ENCODE measurements at regions not wholly inside any gene's neighbourhood (a gene's known extent, or its start where the extent isn't known, plus 50 kb on each side); places are given as distances from the start of the nearest gene placed in this dataset.

DNA sequence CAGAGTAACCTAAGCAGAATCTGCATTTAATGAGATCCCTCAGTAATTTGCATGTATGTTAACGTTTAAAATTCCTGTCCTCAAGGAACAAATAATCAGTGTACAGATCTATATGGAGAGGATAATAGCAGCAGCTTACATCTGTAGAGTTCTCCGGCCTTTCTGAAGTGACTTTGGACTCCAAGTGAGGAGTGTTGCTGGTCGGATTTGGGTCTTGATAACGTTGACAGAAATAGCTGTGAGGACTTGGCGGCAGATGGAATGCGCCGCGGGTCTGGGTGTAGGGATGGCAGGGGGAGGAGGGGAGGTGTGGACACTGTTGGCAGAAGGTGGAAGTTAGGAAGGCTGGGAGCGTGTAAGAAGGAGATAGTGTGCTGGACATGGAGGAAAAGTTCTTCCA lies 170.9 kb upstream of the GATA6 start:
- H3K27ac ChIP-seq (ENCODE audit: low read length): no peak overlapping the region
- peaks cover 5% of the 10 kb centered on the region; the same call in 1 of the 2 replicates for H3K4me1 ChIP-seq (ENCODE audit: insufficient read depth, low read length)
- H3K36me3 ChIP-seq (ENCODE audit: insufficient read depth, low read depth, low read length): no peaks in the 10 kb centered on the region
- no peaks in the 10 kb centered on the region for H3K9me3 ChIP-seq (ENCODE audit: insufficient read depth, low read depth, low read length)
- no peak overlapping the region for H3K4me3 ChIP-seq (ENCODE audit: low read length)
- no peak overlapping the region for H3K9ac ChIP-seq (ENCODE audit: low read depth, low read length)
- H3K27me3 ChIP-seq (ENCODE audit: insufficient read depth, low read length): peaks cover 3% of the 10 kb centered on the region

DNA sequence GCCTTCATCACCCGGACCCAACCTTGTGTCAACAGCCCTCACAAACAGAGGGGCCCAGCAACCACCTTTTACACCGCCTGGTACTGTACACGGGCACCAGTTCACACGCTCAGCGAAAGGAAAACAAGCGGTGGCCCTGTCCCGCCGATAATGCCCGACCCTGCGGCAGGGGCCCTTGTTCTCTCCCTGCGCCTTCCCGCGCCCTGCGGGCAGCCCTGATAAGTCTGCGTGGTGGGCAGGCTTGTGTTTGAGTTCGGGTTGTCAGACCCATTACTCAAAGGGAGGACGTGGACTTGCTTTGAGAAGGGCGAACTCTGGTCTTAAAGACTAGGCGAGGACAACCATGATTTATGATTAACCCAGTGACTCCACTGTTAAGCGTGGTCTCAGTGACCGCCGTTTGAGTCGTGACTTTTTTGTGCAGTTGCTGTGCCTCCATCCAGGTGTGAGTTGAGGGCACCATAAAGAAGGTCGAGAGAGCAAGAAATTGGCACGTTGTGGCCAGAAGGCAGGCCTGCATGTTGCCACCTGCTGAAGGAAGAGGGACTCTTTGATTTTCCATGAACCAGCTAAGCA lies 167.4 kb upstream of the GATA6 start:
- no peak overlapping the region for H3K4me3 ChIP-seq (ENCODE audit: low read length)
- H3K36me3 ChIP-seq (ENCODE audit: insufficient read depth, low read depth, low read length): no peaks in the 10 kb centered on the region
- no peaks in the 10 kb centered on the region for H3K4me1 ChIP-seq (ENCODE audit: insufficient read depth, low read length)
- no peaks in the 10 kb centered on the region for H3K9me3 ChIP-seq (ENCODE audit: insufficient read depth, low read depth, low read length)
- H3K27me3 ChIP-seq (ENCODE audit: insufficient read depth, low read length): no peaks in the 10 kb centered on the region
- no peak overlapping the region for H3K9ac ChIP-seq (ENCODE audit: low read depth, low read length)
- no peak overlapping the region for H3K27ac ChIP-seq (ENCODE audit: low read length)

GRCh38 chr18:22005191-22005841 lies 164.1 kb upstream of the GATA6 start:
- no peak overlapping the region for H3K27ac ChIP-seq (ENCODE audit: low read length)
- no peaks in the 10 kb centered on the region for H3K4me1 ChIP-seq (ENCODE audit: insufficient read depth, low read length)
- no peaks in the 10 kb centered on the region for H3K36me3 ChIP-seq (ENCODE audit: insufficient read depth, low read depth, low read length)
- no peak overlapping the region for H3K4me3 ChIP-seq (ENCODE audit: low read length)
- no peaks in the 10 kb centered on the region for H3K9me3 ChIP-seq (ENCODE audit: insufficient read depth, low read depth, low read length)
- no peaks in the 10 kb centered on the region for H3K27me3 ChIP-seq (ENCODE audit: insufficient read depth, low read length)
- H3K9ac ChIP-seq (ENCODE audit: low read depth, low read length): no peak overlapping the region

DNA sequence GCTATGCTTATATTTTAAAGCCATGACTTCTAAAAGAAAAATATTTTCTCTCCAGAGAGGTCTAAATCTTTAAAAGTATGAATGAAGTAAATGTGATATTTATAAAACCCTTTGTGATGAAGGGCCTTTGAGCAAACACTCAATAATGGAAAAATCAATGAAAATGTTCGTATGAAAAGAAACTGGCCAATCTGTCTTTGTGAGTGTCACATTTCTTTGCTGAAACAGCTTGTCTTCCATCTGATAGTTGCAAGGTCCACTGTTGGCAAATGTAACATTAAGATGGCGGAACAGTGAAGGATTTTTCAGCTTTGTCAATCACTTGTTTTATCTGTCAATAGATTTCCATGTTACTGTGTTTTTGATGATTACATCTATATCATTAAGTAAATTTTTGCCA lies 162.9 kb upstream of the GATA6 start:
- Histone ChIP-seq H3K27me3 (ENCODE audit: insufficient read depth, low read length) (no peaks in the 10 kb centered on the region), H3K36me3 (ENCODE audit: insufficient read depth, low read depth, low read length) (no peaks in the 10 kb centered on the region), H3K27ac (ENCODE audit: low read length) (no peak overlapping the region), H3K9me3 (ENCODE audit: insufficient read depth, low read depth, low read length) (no peaks in the 10 kb centered on the region), H3K9ac (ENCODE audit: low read depth, low read length) (no peak overlapping the region), H3K4me1 (ENCODE audit: insufficient read depth, low read length) (no peaks in the 10 kb centered on the region), H3K4me3 (ENCODE audit: low read length) (no peak overlapping the region)

- Histone ChIP-seq H3K9ac (ENCODE audit: low read depth, low read length) (no peak overlapping the region), H3K9me3 (ENCODE audit: insufficient read depth, low read depth, low read length) (no peaks in the 10 kb centered on the region; the same call in 1 of the 2 replicates), H3K4me3 (ENCODE audit: low read length) (no peak overlapping the region), H3K36me3 (ENCODE audit: insufficient read depth, low read depth, low read length) (no peaks in the 10 kb centered on the region), H3K4me1 (ENCODE audit: insufficient read depth, low read length) (no peaks in the 10 kb centered on the region), H3K27me3 (ENCODE audit: insufficient read depth, low read length) (no peaks in the 10 kb centered on the region), H3K27ac (ENCODE audit: low read length) (no peak overlapping the region)
Observed at GRCh38 chr18:22009242-22009641, 160.1 kb upstream of the GATA6 start.

- no peaks in the 10 kb centered on the region for H3K36me3 ChIP-seq (ENCODE audit: insufficient read depth, low read depth, low read length)
- no peaks in the 10 kb centered on the region for H3K27me3 ChIP-seq (ENCODE audit: insufficient read depth, low read length)
- H3K9me3 ChIP-seq (ENCODE audit: insufficient read depth, low read depth, low read length): no peaks in the 10 kb centered on the region; the same call in 1 of the 2 replicates
- no peak overlapping the region for H3K4me3 ChIP-seq (ENCODE audit: low read length)
- H3K9ac ChIP-seq (ENCODE audit: low read depth, low read length): no peak overlapping the region
- no peaks in the 10 kb centered on the region for H3K4me1 ChIP-seq (ENCODE audit: insufficient read depth, low read length)
- H3K27ac ChIP-seq (ENCODE audit: low read length): no peak overlapping the region
Observed at GRCh38 chr18:22013993-22014392, 155.4 kb upstream of the GATA6 start.

DNA sequence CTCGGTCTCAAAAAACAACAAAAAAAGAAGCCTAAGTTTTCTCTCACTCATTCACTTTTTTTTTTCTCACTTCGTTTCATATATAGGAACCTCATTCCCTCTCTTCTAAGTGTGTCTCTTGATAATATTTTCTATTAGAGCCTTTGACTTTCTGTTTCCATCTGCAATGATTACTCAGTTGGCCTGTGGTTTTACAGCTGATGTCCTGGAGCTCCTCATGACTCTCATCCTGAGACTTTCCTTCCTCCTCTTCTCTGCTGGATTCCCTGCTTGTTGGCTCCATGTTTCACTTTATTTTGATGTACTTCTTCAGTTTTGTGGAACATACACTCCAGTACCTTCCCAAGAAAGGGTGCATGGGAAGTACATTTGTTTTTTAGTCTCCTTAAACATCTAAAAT lies 154.2 kb upstream of the GATA6 start:
- Histone ChIP-seq H3K27ac (ENCODE audit: low read length) (no peak overlapping the region), H3K27me3 (ENCODE audit: insufficient read depth, low read length) (no peaks in the 10 kb centered on the region), H3K4me3 (ENCODE audit: low read length) (no peak overlapping the region), H3K36me3 (ENCODE audit: insufficient read depth, low read depth, low read length) (no peaks in the 10 kb centered on the region), H3K9ac (ENCODE audit: low read depth, low read length) (no peak overlapping the region), H3K9me3 (ENCODE audit: insufficient read depth, low read depth, low read length) (no peaks in the 10 kb centered on the region; the same call in 1 of the 2 replicates), H3K4me1 (ENCODE audit: insufficient read depth, low read length) (no peaks in the 10 kb centered on the region)

- no peak overlapping the region for H3K9ac ChIP-seq (ENCODE audit: low read depth, low read length)
- H3K36me3 ChIP-seq (ENCODE audit: insufficient read depth, low read depth, low read length): no peaks in the 10 kb centered on the region
- H3K4me3 ChIP-seq (ENCODE audit: low read length): no peak overlapping the region
- no peaks in the 10 kb centered on the region for H3K27me3 ChIP-seq (ENCODE audit: insufficient read depth, low read length)
- no peaks in the 10 kb centered on the region; the same call in 1 of the 2 replicates for H3K9me3 ChIP-seq (ENCODE audit: insufficient read depth, low read depth, low read length)
- H3K27ac ChIP-seq (ENCODE audit: low read length): no peak overlapping the region
- no peaks in the 10 kb centered on the region for H3K4me1 ChIP-seq (ENCODE audit: insufficient read depth, low read length)
Observed at GRCh38 chr18:22018366-22018765, 151.0 kb upstream of the GATA6 start.

GRCh38 chr18:22019193-22019592 lies 150.2 kb upstream of the GATA6 start:
- Histone ChIP-seq H3K27me3 (ENCODE audit: insufficient read depth, low read length) (no peaks in the 10 kb centered on the region), H3K27ac (ENCODE audit: low read length) (no peak overlapping the region), H3K9ac (ENCODE audit: low read depth, low read length) (no peak overlapping the region), H3K36me3 (ENCODE audit: insufficient read depth, low read depth, low read length) (no peaks in the 10 kb centered on the region), H3K9me3 (ENCODE audit: insufficient read depth, low read depth, low read length) (no peaks in the 10 kb centered on the region), H3K4me3 (ENCODE audit: low read length) (no peak overlapping the region), H3K4me1 (ENCODE audit: insufficient read depth, low read length) (no peaks in the 10 kb centered on the region)

DNA sequence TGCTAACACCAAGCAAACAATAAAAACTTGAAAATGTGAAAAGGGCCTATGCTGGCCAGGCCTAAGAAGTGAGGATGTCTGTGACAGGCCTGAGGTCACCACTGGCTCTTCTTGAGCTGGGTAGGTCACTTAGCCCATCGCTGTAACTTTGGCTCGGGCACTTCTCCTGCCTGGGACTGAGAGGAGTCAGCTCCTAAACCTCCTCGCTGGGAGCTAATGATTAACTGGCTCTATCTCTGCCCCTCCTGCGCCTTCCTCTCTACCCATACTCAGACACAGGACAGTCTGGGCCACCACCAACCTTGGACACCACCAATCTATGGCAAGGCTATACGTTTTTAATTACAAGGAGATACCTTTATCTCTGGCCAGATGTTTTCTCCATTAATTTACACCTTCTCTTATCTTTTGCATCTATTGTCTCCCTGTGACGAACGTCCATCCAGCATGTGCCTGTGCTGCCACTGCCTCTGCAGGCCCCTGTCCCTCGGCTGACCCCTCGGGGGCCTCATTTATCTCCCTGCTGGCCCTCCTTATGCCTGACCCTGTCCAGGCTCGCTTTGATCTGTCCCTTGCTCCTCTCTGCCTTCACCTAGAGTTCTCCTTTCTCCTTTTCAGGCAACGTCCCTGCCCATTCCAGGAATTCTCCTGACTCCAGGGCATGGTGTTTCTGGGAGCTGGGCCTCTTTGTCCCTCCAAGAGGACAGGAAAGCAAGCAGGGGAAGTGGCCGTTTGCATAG lies 149.1 kb upstream of the GATA6 start:
- H3K27me3 ChIP-seq (ENCODE audit: insufficient read depth, low read length): no peaks in the 10 kb centered on the region
- no peak overlapping the region for H3K27ac ChIP-seq (ENCODE audit: low read length)
- H3K9me3 ChIP-seq (ENCODE audit: insufficient read depth, low read depth, low read length): no peaks in the 10 kb centered on the region
- no peak overlapping the region for H3K4me3 ChIP-seq (ENCODE audit: low read length)
- H3K4me1 ChIP-seq (ENCODE audit: insufficient read depth, low read length): no peaks in the 10 kb centered on the region
- no peaks in the 10 kb centered on the region for H3K36me3 ChIP-seq (ENCODE audit: insufficient read depth, low read depth, low read length)
- no peak overlapping the region for H3K9ac ChIP-seq (ENCODE audit: low read depth, low read length)

- Histone ChIP-seq H3K4me1 (ENCODE audit: insufficient read depth, low read length) (no peaks in the 10 kb centered on the region), H3K4me3 (ENCODE audit: low read length) (no peak overlapping the region), H3K9me3 (ENCODE audit: insufficient read depth, low read depth, low read length) (no peaks in the 10 kb centered on the region), H3K27ac (ENCODE audit: low read length) (no peak overlapping the region), H3K9ac (ENCODE audit: low read depth, low read length) (no peak overlapping the region), H3K36me3 (ENCODE audit: insufficient read depth, low read depth, low read length) (no peaks in the 10 kb centered on the region), H3K27me3 (ENCODE audit: insufficient read depth, low read length) (no peaks in the 10 kb centered on the region)
Observed at GRCh38 chr18:22020867-22021370, 148.5 kb upstream of the GATA6 start.

GRCh38 chr18:22021701-22022100 lies 147.7 kb upstream of the GATA6 start:
- Histone ChIP-seq H3K4me1 (ENCODE audit: insufficient read depth, low read length) (no peaks in the 10 kb centered on the region), H3K36me3 (ENCODE audit: insufficient read depth, low read depth, low read length) (no peaks in the 10 kb centered on the region), H3K4me3 (ENCODE audit: low read length) (no peak overlapping the region), H3K27me3 (ENCODE audit: insufficient read depth, low read length) (no peaks in the 10 kb centered on the region), H3K9ac (ENCODE audit: low read depth, low read length) (no peak overlapping the region), H3K9me3 (ENCODE audit: insufficient read depth, low read depth, low read length) (no peaks in the 10 kb centered on the region), H3K27ac (ENCODE audit: low read length) (no peak overlapping the region)

Data from iPS-20b (cell line).